GM18519 (cell line): ENCODE measurements at regions not wholly inside any gene's neighbourhood (a gene's known extent, or its start where the extent isn't known, plus 50 kb on each side); places are given as distances from the start of the nearest gene placed in this dataset.
"Not testable (repeated sequence)": the region's sequence is repeated elsewhere in the genome, so short reads cannot be mapped to it uniquely, and the experiment has no call there.

Experiments used
- ATAC-seq: cut with Tn5 transposase; IDR thresholded peaks from one replicate; pipeline ENCODE4 v1.9.1; 2021; ENCODE audit warnings: mild to moderate bottlenecking, moderate library complexity; ENCODE audit not compliant: unreplicated experiment, low FRiP score

DNA sequence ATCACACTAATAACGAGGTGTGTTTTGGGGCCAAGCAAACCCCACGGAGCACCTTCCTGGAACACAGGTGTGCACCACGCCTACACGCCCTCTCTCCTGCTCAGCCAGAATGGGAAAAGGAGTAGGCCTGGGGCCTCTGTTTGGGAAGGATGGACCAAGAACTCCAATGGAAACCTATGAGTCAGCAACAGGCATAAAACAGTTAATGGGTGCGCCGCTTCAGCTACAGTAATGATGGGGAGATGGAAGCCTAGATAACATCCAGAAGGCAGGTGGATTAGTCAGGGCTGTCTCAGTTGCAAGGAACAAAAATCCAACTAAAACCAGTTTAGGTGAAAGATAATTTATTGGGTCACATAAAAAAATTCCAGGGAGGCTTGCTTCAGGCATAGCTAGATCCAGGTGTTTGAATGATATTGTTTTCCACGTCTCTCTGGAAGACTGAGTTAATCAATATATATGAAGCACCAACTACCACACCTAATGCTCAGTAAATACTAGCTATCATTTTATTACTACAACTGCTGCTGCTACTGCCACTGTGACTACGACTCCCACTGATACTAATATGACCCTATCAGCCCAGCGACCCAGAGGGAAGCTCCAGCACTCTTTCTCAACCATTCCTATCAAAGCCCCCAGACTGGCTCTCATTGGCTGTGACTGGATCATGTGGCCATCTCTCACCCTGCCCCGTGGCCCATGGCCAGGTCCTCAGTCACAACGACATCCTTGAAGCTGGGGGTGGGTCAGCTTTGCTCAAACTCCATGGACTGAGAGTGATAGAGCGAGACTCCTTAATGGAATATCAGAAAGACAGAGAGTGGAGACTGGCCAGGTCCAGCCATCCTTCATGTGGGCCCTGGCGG lies 155.2 kb upstream of the PTPN1 start:
- no peak for ATAC-seq

DNA sequence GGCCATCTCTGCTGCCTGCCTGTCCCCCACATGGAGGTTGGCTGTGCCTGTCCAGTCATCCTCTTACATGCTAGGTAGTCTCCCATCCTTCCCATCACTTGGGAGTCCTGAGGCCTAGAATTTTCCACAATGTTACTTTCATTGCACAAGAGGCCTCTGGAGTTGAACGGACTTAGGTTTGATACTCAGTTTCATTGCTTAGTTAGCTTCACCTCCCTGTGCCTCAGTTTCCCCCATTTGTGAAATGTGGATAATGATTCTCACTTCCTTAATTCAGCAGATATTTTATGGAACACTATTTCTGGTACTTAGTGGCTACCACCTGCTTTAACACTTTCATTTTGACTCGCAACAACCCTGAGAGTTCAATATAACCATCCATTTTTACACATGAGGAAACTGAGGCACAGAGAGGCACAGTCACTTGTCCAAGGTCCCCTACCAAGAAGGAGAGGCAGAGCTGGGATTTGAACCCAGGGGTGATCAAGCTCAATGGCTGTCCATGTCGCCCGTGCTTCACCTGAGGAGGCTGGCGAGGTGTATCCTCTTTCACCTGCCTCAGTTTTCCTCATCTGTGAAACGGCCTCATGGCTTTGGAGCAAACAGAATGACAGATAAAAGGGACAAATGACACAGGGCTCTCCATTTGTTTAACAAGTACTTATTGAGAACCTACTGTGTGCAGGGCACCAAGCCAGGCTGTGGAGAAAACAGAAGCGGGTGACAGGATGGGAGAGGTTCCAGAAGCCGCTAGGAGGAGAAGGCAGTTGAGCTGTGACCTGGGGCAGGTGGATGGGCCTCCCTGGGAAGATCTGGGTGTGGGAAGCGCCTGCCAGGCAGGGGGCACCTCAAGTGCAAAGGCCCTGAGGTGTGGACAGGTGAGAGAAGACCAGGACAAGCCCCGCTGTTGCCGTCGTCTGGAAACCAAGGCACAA lies 154.3 kb upstream of the PTPN1 start:
- no peak for ATAC-seq

DNA sequence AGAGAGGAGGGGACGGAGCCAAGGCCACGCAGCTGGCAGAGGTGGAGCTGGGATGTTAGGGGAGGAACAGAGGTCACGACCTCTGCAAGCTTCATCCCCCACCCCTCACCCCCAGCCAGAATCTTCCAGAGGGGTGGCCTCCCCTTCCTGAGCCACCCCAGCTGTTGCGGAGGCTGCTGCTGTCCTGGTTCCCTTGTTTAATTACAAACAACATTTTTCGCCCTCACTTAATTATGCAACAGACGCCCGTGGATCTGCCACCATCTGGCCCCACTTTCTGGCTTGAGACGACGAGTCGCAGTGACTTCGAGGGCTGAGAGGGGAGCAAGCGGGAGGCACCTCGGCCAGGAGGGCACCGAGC lies 153.7 kb upstream of the PTPN1 start:
- ATAC-seq = no peak

DNA sequence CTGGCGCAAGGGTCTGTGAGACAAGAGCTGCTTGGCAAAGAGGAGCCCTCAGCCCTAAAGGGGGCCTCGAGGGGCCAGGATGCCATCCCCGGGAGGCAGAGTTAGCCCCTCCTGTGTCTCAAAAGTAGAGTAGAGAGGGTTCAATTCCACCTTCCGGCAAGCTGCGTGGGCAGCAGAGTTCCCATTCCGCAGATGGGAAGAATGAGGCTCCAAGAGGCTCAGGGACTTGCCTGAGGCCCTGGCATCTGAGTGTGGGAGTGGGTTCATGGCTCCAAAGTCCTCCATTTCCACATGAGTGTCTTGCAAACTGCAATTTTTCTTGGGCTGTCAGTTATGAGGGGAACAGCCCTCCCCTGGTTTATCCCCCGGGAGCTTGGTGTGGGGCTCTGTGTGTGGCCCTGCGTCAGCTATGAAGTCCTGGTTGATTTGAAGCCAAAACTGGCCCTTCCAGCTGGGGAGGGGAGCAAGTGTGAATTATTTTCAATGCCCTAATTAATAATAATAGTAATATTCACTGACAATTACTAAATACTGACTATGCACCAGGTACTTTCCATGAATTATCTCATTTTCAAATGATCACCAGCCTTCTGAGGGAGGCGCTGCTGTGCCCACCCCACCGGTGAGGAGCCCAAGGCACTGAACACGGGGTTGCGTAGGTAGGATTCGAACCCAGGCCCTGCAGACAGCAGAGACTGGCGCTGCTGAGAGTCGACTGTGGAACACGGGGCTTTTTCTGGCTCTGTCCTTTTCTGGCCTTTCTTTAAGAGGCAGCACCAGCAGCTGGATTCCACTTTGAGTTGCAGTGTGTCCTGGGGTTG lies 153.0 kb upstream of the PTPN1 start:
- ATAC-seq = no peak

DNA sequence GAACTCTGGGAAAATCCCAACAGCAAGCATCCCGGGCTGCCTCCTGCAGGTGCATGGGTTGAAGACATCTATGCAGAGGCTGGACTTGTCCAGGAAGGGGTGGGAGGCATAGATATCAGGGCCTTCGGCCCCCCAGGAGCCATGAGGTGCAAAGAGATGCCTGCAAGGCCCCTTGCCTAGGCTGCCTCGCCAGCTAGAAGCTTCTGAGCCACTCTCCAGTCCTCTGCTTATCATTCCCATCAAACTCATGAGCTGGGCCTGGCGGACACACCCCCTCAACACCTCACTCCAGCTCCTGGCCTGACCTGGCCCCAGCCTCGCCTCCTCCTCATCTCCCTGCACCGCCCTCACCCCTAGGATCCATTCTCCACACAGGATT lies 152.4 kb upstream of the PTPN1 start:
- no peak for ATAC-seq

DNA sequence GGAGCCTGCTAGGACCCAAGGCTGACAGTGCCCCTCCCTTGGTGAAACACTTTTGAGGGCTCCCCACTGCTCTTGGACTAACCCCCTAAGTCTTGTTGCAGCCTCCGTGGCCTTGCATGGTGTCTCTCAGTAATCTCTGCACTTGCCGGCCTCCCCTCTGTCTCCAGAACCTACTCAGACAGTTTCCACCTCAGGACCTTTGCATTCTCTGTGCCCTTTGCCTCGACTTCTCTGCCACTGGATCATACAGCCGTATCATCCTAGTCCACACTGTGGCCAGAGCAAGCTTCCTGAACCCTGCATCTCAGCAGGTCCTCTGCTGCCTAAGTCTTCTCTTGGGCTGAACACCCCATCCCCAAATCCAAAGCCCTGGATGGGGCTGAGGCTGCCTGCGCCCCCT lies 152.0 kb upstream of the PTPN1 start:
- ATAC-seq = no peak

DNA sequence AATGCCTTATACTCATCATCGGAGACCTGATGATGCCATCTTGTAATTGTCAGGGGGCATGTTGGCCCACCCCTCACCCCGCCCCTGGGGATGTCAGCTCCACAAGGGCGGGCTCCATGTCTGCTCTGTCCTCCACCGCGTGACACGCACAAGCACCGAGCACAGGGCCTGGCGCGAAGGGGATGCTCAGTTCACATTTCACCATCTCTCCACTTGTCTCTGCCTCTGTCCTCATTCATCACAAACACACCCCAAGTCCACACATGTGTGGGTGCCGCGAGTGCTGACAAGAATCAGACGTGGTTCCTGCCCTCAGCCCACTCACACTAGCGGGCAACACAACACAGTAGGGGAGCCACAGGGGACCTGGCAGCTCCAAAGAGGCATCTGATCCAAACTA lies 151.2 kb upstream of the PTPN1 start:
- ATAC-seq = no peak

DNA sequence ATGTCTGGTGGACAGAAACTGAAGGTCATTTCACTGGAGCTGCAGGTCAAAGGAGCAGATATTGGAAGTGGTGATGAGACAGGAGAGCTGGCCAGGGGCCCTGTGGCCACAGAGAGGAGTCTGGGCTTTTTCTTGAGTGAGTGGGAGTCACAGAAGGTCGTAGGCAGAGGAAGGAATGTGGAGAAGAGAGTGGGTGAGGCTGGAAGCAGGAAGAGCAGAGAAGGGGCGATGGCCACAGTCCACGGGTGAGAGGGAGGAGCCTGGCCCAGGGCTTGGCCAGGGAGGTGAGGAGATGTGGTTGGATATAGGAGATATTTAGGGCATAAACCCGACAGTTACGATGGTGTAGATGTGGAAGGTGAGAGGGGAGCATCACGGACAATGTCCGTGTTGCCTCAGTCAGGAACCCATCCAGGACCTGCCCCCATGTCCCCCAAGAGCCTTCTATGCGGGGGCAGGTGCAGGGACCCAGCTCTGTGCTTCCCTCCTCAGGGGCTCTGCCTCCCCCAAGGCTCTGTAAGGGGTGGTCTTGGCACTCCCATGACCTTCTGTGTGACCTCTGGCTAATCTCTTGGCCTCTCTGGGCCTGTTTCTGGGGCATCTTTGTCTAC lies 150.5 kb upstream of the PTPN1 start:
- no peak for ATAC-seq

DNA sequence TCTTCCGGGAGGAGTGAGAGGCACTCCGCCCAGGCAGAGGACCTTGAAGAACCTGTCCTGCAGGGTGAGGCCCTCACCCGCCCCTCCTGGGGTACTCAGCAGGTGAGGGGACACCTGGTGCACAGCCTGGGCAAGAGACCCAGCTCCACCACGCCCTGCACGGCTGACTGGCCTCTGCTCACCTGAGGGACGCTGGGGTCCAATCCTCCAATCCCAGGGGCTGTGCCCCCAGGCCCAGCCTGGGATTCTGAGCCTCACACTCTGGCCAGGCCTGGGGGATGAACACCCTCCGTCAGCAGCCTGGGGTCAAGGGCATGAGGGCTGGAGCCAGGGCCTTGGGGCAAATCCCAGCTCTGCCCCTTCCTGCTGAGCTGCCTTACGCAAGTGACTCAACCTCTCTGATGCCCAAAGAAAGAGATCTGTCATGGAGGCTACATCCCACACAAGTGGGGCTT lies 149.9 kb upstream of the PTPN1 start:
- ATAC-seq = no peak

DNA sequence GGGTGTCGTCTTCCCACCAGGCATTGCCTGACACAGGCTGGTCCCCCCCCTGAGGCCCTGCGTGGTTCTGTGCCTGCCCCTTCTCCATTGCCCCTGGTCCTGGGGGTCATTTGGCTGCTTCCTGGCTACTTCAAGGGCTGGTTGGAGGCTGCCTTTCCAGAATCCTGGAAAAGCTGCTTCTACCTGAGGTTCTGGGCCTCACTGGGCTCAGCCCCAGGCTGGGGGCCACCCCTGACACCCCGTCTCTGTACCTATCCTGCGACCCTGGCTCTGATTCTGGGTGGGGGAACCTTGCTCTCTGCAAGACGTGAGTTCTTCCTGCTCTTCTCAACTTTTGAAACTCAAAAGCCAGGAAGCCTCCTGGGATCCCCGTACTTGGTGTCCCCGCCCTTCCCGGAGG lies 149.3 kb upstream of the PTPN1 start:
- ATAC-seq = no peak

DNA sequence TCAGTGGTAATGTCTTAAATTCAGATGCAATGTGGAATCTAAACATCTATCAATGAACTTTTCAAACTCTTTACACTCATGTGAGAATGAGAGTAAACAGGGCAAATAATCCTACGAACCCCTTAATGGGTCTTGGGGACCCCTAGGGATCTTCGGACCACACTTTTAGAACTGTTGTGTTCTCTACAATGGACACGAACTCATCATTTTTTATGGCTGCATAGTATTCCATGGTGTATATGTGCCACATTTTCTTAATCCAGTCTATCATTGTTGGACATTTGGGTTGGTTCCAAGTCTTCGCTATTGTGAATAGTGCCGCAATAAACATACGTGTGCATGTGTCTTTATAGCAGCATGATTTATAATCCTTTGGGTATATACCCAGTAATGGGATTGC lies 148.0 kb upstream of the PTPN1 start:
- ATAC-seq = not testable (repeated sequence)

DNA sequence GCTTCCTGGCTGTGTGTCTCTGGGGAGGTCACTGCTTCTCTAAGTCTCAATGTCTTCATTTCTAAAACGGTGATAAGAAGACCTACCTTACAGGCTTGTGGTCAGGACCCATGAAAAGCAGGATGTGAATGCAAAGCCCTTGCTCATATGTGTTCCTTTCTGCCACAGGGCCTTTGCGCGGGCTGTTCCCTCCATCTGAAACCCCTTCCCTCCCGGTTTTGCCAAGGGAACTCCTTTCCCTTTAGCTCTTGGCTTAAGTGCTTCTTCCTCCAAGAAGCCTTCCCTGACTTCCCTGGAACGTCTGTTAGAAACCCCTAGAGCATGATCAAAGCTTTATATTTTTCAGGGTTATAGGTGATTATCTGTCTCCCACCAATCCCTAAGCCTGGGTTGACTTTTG lies 147.2 kb upstream of the PTPN1 start:
- no peak for ATAC-seq

DNA sequence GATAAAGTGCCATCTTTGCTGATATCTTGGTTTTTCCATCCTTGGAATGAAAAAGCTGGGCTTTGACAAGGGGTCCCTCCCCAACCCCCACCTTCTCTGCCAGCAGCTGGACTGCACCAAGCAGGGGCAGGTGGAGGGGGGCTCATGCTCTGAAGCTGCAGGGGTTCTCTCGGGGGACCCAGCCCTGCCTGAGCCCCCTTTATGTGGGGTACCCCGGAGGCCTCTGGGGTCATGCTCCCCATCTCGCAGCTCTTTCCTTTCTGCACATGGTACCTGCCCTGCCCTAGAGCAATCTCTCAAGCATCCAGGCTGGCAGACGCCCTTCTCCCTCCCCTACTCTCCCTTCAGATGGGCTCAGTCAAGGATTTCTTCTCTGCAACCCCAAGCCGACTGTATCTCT lies 146.7 kb upstream of the PTPN1 start:
- no peak for ATAC-seq

DNA sequence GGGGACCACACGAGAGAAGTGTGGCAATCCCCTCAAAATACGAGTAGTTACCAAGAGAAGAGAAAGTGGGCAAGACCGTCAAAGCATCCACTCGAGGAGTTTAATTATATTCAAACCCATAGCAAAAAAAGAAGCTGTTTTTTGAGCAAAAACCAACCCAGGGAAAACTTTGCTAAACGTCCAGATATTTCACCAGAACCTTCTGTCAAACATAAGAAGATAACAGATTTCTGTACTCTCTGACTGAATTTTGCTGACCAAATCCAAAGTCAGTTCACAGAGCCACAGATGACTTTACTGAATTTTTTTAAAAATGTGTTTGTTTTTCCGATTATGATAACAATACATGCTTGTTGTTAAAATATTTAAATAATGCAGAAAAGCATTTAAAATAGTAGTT lies 145.6 kb upstream of the PTPN1 start:
- no peak for ATAC-seq

DNA sequence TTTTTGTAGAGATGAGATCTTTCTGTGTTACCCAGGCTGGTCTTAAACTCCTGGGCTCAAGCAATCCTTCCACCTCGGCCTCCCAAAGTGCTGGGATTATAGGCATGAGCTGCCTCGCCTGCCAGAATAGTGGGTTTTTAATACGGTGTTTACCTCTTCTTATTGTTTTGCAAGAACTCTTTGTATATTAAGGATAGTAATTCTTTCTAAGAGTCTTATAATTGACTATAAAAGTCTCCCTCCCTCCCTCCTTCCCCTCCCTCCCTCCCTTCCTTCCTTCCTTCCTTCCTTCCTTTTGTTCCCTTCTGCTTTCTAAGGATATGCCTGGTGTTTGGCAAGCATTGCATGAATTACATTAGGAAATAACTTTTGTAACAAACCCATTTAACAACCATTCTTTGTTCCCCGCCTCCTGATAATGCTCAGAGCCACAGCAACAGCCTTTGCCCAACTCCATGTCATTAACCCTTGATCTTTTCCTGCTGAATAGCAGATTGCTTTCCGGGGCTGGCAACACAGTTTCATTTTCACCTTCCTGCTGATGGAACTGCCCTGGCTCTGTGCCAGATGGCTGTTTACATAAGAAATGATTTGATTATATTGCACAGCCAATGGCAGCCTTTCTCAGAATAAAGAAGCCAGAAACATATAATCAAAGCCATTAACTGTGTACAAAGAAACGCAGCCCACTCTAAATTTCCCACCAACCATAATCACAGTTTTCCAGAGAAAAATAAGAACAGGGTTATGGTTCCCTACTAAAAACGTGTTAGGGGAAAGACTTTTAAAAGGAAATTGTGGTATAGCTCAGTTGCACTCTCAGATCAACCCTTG lies 143.7 kb upstream of the PTPN1 start:
- no peak for ATAC-seq

DNA sequence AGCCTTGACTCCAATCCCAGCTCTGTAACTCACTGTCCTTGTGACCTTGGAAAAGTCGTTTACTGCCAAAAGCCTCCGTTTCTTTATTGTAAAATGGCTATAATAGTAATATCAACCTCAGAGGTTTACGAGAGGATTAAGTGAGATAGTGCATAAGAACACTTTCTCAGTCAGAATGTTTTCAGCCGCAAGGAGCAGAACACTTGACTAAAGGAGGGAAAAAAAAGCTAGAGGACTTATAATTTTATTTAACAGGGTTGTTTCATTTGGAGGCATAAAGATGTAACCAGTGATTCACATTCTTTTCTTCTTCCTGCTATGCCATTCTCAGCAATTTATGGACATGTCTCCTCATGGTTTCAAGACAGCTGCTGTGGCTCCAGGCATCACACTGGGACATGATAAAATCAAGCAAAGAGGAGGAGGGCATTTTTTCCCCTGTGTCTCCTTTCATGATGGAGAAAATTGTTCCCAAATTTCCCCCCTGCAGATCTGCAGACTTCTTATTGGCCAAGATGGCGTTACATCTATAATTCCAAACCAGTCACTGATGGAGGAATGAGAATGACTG lies 143.0 kb upstream of the PTPN1 start:
- ATAC-seq = no peak

DNA sequence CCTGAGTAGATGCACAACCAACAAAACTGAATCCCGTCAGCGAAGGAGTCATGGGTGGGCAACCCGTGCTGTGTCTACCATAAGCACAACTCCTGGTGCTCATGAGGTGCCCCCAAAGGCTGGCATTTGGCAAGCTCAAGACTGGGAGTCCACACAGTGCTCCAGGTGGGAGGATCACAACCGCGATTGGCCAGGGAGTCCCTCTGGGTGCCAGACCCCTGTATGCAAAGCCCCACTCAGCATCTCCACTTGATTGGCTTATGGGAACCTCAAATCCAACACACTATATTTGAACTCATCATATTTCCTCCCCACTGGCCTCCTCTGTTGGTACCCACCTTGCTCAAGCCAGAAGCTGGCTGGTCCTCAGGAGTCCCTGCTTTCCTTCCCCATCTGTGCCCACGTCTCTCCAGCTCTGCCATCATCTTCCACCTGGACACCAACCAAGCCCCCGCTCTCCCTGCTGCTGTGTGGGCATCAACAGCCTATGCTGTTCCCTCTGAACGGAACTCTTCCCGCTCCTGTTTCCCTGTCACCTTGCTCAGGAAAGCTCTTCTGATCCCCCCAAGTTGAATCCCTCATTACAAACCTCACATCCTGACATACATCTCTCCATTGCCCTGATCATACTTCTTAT lies 142.3 kb upstream of the PTPN1 start:
- ATAC-seq = no peak

DNA sequence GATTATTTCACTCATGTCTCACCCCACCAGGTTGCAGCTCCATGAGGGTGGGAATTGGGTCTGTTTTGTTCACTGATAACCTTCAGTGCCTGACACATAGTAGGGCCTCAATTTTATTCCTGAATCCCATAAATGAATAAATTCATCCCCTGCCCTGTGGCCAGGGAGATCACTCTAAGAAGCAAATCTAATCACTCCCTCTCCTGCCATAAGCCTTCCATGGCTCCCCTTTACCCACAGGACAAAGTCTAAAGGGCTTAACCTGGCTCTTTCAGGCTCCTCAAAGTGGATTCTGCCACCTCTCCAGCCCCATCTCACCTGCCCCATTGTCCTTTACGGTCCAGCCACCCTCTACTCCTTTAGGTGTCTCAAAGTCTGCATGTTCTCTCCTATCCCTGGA lies 141.8 kb upstream of the PTPN1 start:
- no peak for ATAC-seq

DNA sequence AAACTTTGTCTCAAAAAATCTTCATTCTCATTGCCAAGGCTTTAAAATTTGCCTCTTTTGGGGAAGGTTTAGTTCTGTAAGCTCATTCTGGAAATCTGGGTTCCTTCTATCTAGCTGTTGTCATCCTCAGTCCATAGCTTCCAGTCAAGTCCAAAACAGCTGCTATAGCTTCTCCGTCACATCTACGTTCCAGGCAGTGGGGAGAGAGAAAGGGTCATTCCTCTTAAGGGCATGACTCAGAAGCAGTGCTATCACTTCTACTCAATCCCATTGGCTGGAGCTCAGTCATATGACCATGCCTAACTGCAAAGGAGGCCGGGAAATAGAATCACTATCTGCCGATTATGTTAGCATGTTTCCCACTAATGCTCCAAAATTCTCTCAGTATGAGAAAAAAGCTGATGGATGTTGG lies 141.4 kb upstream of the PTPN1 start:
- no peak for ATAC-seq
